ENCODE measurements at regions not wholly inside any gene's neighbourhood (a gene's known extent, or its start where the extent isn't known, plus 50 kb on each side); places are given as distances from the start of the nearest gene placed in this dataset.

GRCh38 chr2:204337638-204338037 lies 207.6 kb upstream of the PARD3B start:
- DNase-seq (ENCODE audit: low spot score in 2 of 2): no peak
- no peak overlapping the region for H3K4me3 ChIP-seq (ENCODE audit: low read depth, poor library complexity, severe bottlenecking)
- intact Hi-C loops (cut with DNase I; ENCODE audit: low total_unique reads): no loop called here
- WGBS, 2 donors: 86 to 100% methylated on average over 1 of the region's 1 CpG
- no peak for TF ChIP-seq POLR2A (IDR thresholded peaks at IDR 0.05)
- TF ChIP-seq CTCF (IDR thresholded peaks at IDR 0.05): no peak

GRCh38 chr2:204339212-204339715 lies 206.0 kb upstream of the PARD3B start:
- no peak overlapping the region for H3K4me3 ChIP-seq (ENCODE audit: low read depth, poor library complexity, severe bottlenecking)
- no peak for DNase-seq (ENCODE audit: low spot score in 2 of 2)
- WGBS, 2 donors: 88 to 91% methylated on average over 3 of the region's 3 CpGs
- intact Hi-C loops (cut with DNase I; ENCODE audit: low total_unique reads): no loop called here
- TF ChIP-seq POLR2A (IDR thresholded peaks at IDR 0.05): no peak
- TF ChIP-seq CTCF (IDR thresholded peaks at IDR 0.05): no peak

GRCh38 chr2:204340511-204340910 lies 204.8 kb upstream of the PARD3B start:
- intact Hi-C loops (cut with DNase I; ENCODE audit: low total_unique reads): no loop called here
- no peak for DNase-seq (ENCODE audit: low spot score in 2 of 2)
- 60 to 71% methylated on average over 6 of the region's 6 CpGs for WGBS, 2 donors
- H3K4me3 ChIP-seq (ENCODE audit: low read depth, poor library complexity, severe bottlenecking): no peak overlapping the region
- TF ChIP-seq CTCF (IDR thresholded peaks at IDR 0.05) (no peak), POLR2A (IDR thresholded peaks at IDR 0.05) (no peak)

- DNase-seq (ENCODE audit: low spot score in 2 of 2): no peak
- WGBS, 2 donors: 53 to 60% methylated on average over 2 of the region's 2 CpGs
Observed at GRCh38 chr2:204341887-204342276, 203.4 kb upstream of the PARD3B start.

GRCh38 chr2:204343685-204344084 lies 201.6 kb upstream of the PARD3B start:
- intact Hi-C loops (cut with DNase I; ENCODE audit: low total_unique reads): no loop called here
- TF ChIP-seq CTCF (IDR thresholded peaks at IDR 0.05) (no peak), POLR2A (IDR thresholded peaks at IDR 0.05) (no peak)
- no peak for DNase-seq (ENCODE audit: low spot score in 2 of 2)
- H3K4me3 ChIP-seq (ENCODE audit: low read depth, poor library complexity, severe bottlenecking): no peak overlapping the region
- 91 to 97% methylated on average over 2 of the region's 2 CpGs for WGBS, 2 donors

More at GRCh38 chr2:204341887-204342276, 203.4 kb upstream of the PARD3B start:
- intact Hi-C loops (cut with DNase I; ENCODE audit: low total_unique reads): no loop called here
- no peak overlapping the region for H3K4me3 ChIP-seq (ENCODE audit: low read depth, poor library complexity, severe bottlenecking)
- TF ChIP-seq POLR2A (IDR thresholded peaks at IDR 0.05) (no peak), CTCF (IDR thresholded peaks at IDR 0.05) (no peak)

- DNase-seq (ENCODE audit: low spot score in 2 of 2): no peak
- no peak overlapping the region for H3K4me3 ChIP-seq (ENCODE audit: low read depth, poor library complexity, severe bottlenecking)
- 52 to 54% methylated on average over 2 of the region's 2 CpGs for WGBS, 2 donors
- intact Hi-C loops (cut with DNase I; ENCODE audit: low total_unique reads): no loop called here
- TF ChIP-seq POLR2A (IDR thresholded peaks at IDR 0.05): no peak
- TF ChIP-seq CTCF (IDR thresholded peaks at IDR 0.05): no peak
Observed at GRCh38 chr2:204344119-204344518, 201.2 kb upstream of the PARD3B start.

Measured in lower leg skin (tissue), 4 donors.